ENCODE measurements at regions not wholly inside any gene's neighbourhood (a gene's known extent, or its start where the extent isn't known, plus 50 kb on each side); places are given as distances from the start of the nearest gene placed in this dataset.

- Histone ChIP-seq H3K9ac (ENCODE audit: low read depth in 1 of 2, low read length in 2 of 2) (no peak overlapping the region), H3K27ac (ENCODE audit: low read depth in 1 of 2, low read length in 2 of 2) (no peak overlapping the region), H3K4me3 (ENCODE audit: low read depth in 1 of 3, low read length in 3 of 3) (no peak overlapping the region), H3K27me3 (ENCODE audit: control insufficient read depth in 4 of 4, insufficient read depth in 4 of 4, low read length in 3 of 4) (no peaks in the 10 kb centered on the region), H3K36me3 (ENCODE audit: control insufficient read depth in 4 of 4, insufficient read depth in 3 of 4, low read depth in 1 of 4, low read length in 3 of 4) (no peaks in the 10 kb centered on the region), H3K9me3 (ENCODE audit: control insufficient read depth in 4 of 4, low read length in 3 of 4) (no peaks in the 10 kb centered on the region), H3K4me1 (ENCODE audit: control insufficient read depth in 4 of 4, insufficient read depth in 4 of 4, low read length in 3 of 4) (no peaks in the 10 kb centered on the region)
- DNase-seq (ENCODE audit: low spot score), result no peak
- no peak for TF ChIP-seq FOXA2 (IDR thresholded peaks at IDR 0.05)
- TF ChIP-seq YY1 (IDR thresholded peaks at IDR 0.05), result no peak
- no peak for TF ChIP-seq JUND (IDR thresholded peaks at IDR 0.05)
- no peak for TF ChIP-seq REST (IDR thresholded peaks at IDR 0.05)
- TF ChIP-seq RAD21 (IDR thresholded peaks at IDR 0.05), result no peak
- no peak for TF ChIP-seq RXRA (IDR thresholded peaks at IDR 0.05)
- TF ChIP-seq EGR1 (IDR thresholded peaks at IDR 0.05; ENCODE audit: low read depth in 2 of 2), result no peak
- no peak for TF ChIP-seq ATF3 (IDR thresholded peaks at IDR 0.05)
- 64% methylated on average over 5 of the region's 5 CpGs for WGBS
Measured at GRCh38 chr4:45331802-45332201, 605.4 kb upstream of the GNPDA2 start.

- Histone ChIP-seq H3K4me3 (ENCODE audit: low read depth in 1 of 3, low read length in 3 of 3) (no peak overlapping the region), H3K27ac (ENCODE audit: low read depth in 1 of 2, low read length in 2 of 2) (no peak overlapping the region), H3K27me3 (ENCODE audit: control insufficient read depth in 4 of 4, insufficient read depth in 4 of 4, low read length in 3 of 4) (no peaks in the 10 kb centered on the region), H3K36me3 (ENCODE audit: control insufficient read depth in 4 of 4, insufficient read depth in 3 of 4, low read depth in 1 of 4, low read length in 3 of 4) (no peaks in the 10 kb centered on the region), H3K9me3 (ENCODE audit: control insufficient read depth in 4 of 4, low read length in 3 of 4) (no peaks in the 10 kb centered on the region), H3K9ac (ENCODE audit: low read depth in 1 of 2, low read length in 2 of 2) (no peak overlapping the region), H3K4me1 (ENCODE audit: control insufficient read depth in 4 of 4, insufficient read depth in 4 of 4, low read length in 3 of 4) (no peaks in the 10 kb centered on the region)
- no peak for DNase-seq (ENCODE audit: low spot score)
- TF ChIP-seq YY1 (IDR thresholded peaks at IDR 0.05) (no peak), JUND (IDR thresholded peaks at IDR 0.05) (no peak), TAF1 (conservative IDR thresholded peaks at IDR 0.05) (no peak), EGR1 (IDR thresholded peaks at IDR 0.05; ENCODE audit: low read depth in 2 of 2) (no peak), RXRA (IDR thresholded peaks at IDR 0.05) (no peak)
Measured at GRCh38 chr4:45327544-45327943, 601.2 kb upstream of the GNPDA2 start.

- Histone ChIP-seq H3K27ac (ENCODE audit: low read depth in 1 of 2, low read length in 2 of 2) (no peak overlapping the region), H3K27me3 (ENCODE audit: control insufficient read depth in 4 of 4, insufficient read depth in 4 of 4, low read length in 3 of 4) (no peaks in the 10 kb centered on the region), H3K9me3 (ENCODE audit: control insufficient read depth in 4 of 4, low read length in 3 of 4) (no peaks in the 10 kb centered on the region), H3K4me1 (ENCODE audit: control insufficient read depth in 4 of 4, insufficient read depth in 4 of 4, low read length in 3 of 4) (no peaks in the 10 kb centered on the region), H3K9ac (ENCODE audit: low read depth in 1 of 2, low read length in 2 of 2) (no peak overlapping the region), H3K36me3 (ENCODE audit: control insufficient read depth in 4 of 4, insufficient read depth in 3 of 4, low read depth in 1 of 4, low read length in 3 of 4) (no peaks in the 10 kb centered on the region), H3K4me3 (ENCODE audit: low read depth in 1 of 3, low read length in 3 of 3) (no peak overlapping the region)
- 69% methylated on average over 6 of the region's 6 CpGs for WGBS
- DNase-seq (ENCODE audit: low spot score), result no peak
- no peak for TF ChIP-seq TAF1 (conservative IDR thresholded peaks at IDR 0.05)
- no peak for TF ChIP-seq HNF4A (conservative IDR thresholded peaks at IDR 0.05)
- TF ChIP-seq RAD21 (IDR thresholded peaks at IDR 0.05), result no peak
- TF ChIP-seq FOXA1 (IDR thresholded peaks at IDR 0.05), result no peak
Measured at GRCh38 chr4:45324455-45325417, 598.4 kb upstream of the GNPDA2 start.

Data from liver (tissue), 7 donors.